Left lung (tissue), 4 donors: ENCODE measurements at regions not wholly inside any gene's neighbourhood (a gene's known extent, or its start where the extent isn't known, plus 50 kb on each side); places are given as distances from the start of the nearest gene placed in this dataset.

Source experiments
- ATAC-seq: fragments of 200-7000 bp; cut with Tn5 transposase; one replicate; pipeline ENCODE4 v1.9.1; 2020; ENCODE audit warnings: moderate library complexity
- DNase-seq, 4 donors: peaks; one replicate each; pipeline ENCODE4 v3.0.0-alpha.2; 2013 to 2020
- H3K27ac ChIP-seq, 2 donors: fragments of 200-600 bp; sonication (generic) in 1 of 2; one replicate each; pipeline versions ENCODE4 v1.5.0 to v1.8.0; 2020 to 2021
- H3K27me3 ChIP-seq, 2 donors: fragments of 200-600 bp; sonication (generic) in 1 of 2; one replicate each; pipeline versions ENCODE4 v1.5.0 to v1.8.0; 2020 to 2021
- H3K36me3 ChIP-seq, 2 donors: fragments of 200-600 bp; sonication (generic) in 1 of 2; one replicate each; pipeline versions ENCODE4 v1.5.0 to v1.8.0; 2020 to 2021
- H3K4me1 ChIP-seq, 2 donors: fragments of 200-600 bp; one replicate each; pipeline ENCODE4 v1.8.0; 2021
- H3K4me3 ChIP-seq, 2 donors: fragments of 200-600 bp; sonication (generic) in 1 of 2; one replicate each; pipeline versions ENCODE4 v1.5.0 to v1.8.0; 2020 to 2021; ENCODE audit warnings: mild to moderate bottlenecking in 1 of 2
- H3K9me3 ChIP-seq, 2 donors: fragments of 200-600 bp; sonication (generic) in 1 of 2; one replicate each; pipeline versions ENCODE4 v1.5.0 to v1.8.0; 2020 to 2021
- intact Hi-C, 2 donors: fragments of 100-400 bp; cut with DNase I; formaldehyde crosslinking; loops; one replicate each; pipeline versions ENCODE4 v1.11.2 to v1.14.2; 2022
- TF ChIP-seq, protein P1 (sequence below), 2 donors: fragments of 200-600 bp; sonication (generic) in 1 of 2; IDR thresholded peaks; one replicate each; pipeline versions ENCODE4 v1.5.0 to v1.8.0; 2021; ENCODE audit warnings: antibody characterized with exemption in 2 of 2
- donor health status: DM: no; HTN: yes; CAD: no.
- donor health status: DM: no; HTN: no; CAD: no.

GRCh38 chrX:140298960-140299825, 205.7 kb downstream of the SOX3 start:
- Histone ChIP-seq H3K36me3 (no peaks in the 10 kb centered on the region), H3K27ac (no peak overlapping the region), H3K27me3 (no peaks in the 10 kb centered on the region), H3K9me3 (no peaks in the 10 kb centered on the region), H3K4me1 (no peaks in the 10 kb centered on the region), H3K4me3 (no peak overlapping the region)
- no peak for ATAC-seq
- TF ChIP-seq, protein P1, sequence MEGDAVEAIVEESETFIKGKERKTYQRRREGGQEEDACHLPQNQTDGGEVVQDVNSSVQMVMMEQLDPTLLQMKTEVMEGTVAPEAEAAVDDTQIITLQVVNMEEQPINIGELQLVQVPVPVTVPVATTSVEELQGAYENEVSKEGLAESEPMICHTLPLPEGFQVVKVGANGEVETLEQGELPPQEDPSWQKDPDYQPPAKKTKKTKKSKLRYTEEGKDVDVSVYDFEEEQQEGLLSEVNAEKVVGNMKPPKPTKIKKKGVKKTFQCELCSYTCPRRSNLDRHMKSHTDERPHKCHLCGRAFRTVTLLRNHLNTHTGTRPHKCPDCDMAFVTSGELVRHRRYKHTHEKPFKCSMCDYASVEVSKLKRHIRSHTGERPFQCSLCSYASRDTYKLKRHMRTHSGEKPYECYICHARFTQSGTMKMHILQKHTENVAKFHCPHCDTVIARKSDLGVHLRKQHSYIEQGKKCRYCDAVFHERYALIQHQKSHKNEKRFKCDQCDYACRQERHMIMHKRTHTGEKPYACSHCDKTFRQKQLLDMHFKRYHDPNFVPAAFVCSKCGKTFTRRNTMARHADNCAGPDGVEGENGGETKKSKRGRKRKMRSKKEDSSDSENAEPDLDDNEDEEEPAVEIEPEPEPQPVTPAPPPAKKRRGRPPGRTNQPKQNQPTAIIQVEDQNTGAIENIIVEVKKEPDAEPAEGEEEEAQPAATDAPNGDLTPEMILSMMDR (IDR thresholded peaks at IDR 0.05), result no peak
- DNase-seq, result no peak
- intact Hi-C loops, result no loop called here

GRCh38 chrX:140297273-140297672, 207.6 kb downstream of the SOX3 start:
- Histone ChIP-seq H3K4me1 (no peaks in the 10 kb centered on the region), H3K27ac (no peak overlapping the region), H3K4me3 (no peak overlapping the region), H3K9me3 (no peaks in the 10 kb centered on the region), H3K36me3 (no peaks in the 10 kb centered on the region), H3K27me3 (no peaks in the 10 kb centered on the region)
- no peak for ATAC-seq
- intact Hi-C loops, result no loop called here
- TF ChIP-seq, protein P1 (IDR thresholded peaks at IDR 0.05), result no peak
- no peak for DNase-seq

GRCh38 chrX:140292961-140293360, 211.9 kb downstream of the SOX3 start:
- DNase-seq (no peak), ATAC-seq (no peak)
- Histone ChIP-seq H3K4me3 (no peak overlapping the region), H3K9me3 (no peaks in the 10 kb centered on the region), H3K4me1 (no peaks in the 10 kb centered on the region), H3K36me3 (no peaks in the 10 kb centered on the region), H3K27ac (no peak overlapping the region), H3K27me3 (no peaks in the 10 kb centered on the region)
- intact Hi-C loops, result no loop called here
- TF ChIP-seq, protein P1 (IDR thresholded peaks at IDR 0.05), result no peak

DNA sequence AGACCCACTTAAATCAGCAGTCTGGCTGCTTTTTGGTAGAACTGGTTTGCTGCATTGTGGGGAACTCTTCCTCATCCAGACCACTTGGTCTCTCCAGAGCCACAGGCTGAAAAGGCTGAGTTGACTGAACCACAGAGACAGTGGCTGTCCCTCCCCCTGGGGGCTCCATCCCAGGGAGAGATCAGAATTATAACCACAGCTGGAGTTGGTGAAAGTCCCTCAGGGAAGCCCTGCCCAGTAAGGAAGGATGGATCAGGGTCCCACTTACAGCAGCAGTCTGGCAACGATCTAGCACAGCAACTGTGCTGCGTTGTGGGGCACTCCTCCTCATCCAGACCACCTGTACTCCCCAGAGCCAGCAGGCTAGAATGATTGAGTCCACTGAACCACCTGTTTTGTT, 212.7 kb downstream of the SOX3 start:
- no peak for DNase-seq
- intact Hi-C loops, result no loop called here
- Histone ChIP-seq H3K27me3 (no peaks in the 10 kb centered on the region), H3K9me3 (no peaks in the 10 kb centered on the region), H3K36me3 (no peaks in the 10 kb centered on the region), H3K4me1 (no peaks in the 10 kb centered on the region), H3K27ac (no peak overlapping the region), H3K4me3 (no peak overlapping the region)
- TF ChIP-seq, protein P1 (IDR thresholded peaks at IDR 0.05), result no peak
- no peak for ATAC-seq

DNA sequence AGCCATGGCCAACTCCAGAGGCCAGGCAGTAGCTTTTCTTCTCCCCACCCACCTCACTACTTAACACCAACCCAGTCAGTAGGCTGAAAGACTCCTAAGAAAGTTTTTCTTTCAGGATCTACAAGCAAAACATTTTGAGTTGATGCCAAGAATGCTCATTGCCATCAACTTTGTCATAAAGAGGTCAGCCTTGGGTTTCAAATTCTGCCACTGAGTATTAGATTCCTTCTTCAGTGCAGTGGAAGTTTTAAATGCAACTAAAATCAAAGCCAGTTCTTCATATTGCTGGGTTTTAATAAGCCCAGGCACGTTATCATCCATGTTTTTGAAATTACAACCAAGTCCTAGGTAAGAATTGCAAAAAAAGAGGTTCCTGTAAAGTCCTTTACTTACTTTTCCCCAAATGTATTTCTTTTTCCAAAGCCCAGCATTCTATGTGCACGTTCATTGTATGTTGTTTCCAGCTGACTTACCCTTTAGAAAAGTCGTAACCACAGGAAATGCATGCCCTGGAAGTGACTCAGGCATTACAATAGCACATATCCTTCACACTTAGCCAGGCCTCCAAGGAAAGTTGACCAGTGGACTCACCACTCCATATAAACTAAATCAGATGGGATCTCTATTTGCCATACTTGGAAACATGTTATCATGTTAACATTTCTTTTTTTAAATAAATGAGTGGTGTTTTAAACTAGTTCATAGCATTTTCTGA, 229.9 kb downstream of the SOX3 start:
- ATAC-seq (no peak), DNase-seq (no peak)
- Histone ChIP-seq H3K27me3 (no peaks in the 10 kb centered on the region), H3K27ac (no peak overlapping the region), H3K4me1 (no peaks in the 10 kb centered on the region), H3K9me3 (no peaks in the 10 kb centered on the region), H3K36me3 (no peaks in the 10 kb centered on the region), H3K4me3 (no peak overlapping the region)
- intact Hi-C loops, result no loop called here
- TF ChIP-seq, protein P1 (IDR thresholded peaks at IDR 0.05), result no peak
